ENCODE measurements at regions not wholly inside any gene's neighbourhood (a gene's known extent, or its start where the extent isn't known, plus 50 kb on each side); places are given as distances from the start of the nearest gene placed in this dataset.

DNA sequence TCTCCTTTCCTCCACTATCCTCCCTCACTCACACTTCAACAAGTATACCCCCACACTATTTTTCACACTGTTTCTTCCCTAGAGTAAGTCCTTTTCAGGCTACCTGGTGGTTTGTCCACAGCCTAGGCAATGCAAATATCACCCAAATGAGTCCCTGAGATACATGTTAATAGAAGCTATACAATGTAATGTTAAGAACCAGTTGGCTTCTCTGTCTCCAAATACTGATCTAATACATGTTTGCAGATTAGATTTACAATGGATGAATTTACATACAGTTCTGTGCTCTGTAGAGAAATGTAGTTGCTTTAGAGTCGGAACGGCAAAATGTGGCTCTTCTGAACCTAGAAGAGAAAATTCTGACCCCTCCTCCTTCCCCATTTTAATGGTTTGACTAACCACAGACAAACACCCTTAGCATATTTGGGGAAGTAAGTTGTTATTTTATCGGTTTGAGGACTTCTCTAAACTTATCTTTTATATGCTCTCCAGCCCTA lies 63.6 kb upstream of the MBNL1 start:
- no peak for DNase-seq (ENCODE audit: extremely low read depth, low read depth)
- TF ChIP-seq, protein P1, sequence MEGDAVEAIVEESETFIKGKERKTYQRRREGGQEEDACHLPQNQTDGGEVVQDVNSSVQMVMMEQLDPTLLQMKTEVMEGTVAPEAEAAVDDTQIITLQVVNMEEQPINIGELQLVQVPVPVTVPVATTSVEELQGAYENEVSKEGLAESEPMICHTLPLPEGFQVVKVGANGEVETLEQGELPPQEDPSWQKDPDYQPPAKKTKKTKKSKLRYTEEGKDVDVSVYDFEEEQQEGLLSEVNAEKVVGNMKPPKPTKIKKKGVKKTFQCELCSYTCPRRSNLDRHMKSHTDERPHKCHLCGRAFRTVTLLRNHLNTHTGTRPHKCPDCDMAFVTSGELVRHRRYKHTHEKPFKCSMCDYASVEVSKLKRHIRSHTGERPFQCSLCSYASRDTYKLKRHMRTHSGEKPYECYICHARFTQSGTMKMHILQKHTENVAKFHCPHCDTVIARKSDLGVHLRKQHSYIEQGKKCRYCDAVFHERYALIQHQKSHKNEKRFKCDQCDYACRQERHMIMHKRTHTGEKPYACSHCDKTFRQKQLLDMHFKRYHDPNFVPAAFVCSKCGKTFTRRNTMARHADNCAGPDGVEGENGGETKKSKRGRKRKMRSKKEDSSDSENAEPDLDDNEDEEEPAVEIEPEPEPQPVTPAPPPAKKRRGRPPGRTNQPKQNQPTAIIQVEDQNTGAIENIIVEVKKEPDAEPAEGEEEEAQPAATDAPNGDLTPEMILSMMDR (IDR thresholded peaks at IDR 0.05; ENCODE audit: low read depth, low read length): no peak

DNA sequence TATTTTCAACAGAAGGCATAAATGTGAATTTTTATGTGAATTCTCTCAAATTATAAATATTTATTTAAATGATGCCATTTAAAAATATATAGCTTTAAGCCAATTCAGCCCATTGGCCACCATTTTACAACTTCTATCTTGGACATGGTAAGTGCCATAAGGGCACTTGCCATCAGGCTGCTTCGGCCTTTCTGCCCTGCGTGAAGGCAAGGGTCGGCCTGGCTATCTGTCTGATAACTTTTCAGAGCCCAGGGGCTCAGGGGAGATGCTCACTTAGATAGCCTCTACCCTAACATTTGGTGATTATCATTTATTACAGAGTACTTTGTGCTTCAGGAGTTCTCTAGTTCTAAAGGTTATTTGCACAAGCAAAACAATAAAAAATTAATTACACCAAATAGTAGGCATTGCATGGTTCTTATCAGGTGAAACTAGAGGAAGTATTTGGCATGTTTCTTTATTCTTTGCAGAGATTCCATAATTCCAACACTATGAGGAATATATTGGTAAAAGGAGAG lies 62.4 kb upstream of the MBNL1 start:
- TF ChIP-seq, protein P1 (IDR thresholded peaks at IDR 0.05; ENCODE audit: low read depth, low read length): no peak
- no peak for DNase-seq (ENCODE audit: extremely low read depth, low read depth)

DNA sequence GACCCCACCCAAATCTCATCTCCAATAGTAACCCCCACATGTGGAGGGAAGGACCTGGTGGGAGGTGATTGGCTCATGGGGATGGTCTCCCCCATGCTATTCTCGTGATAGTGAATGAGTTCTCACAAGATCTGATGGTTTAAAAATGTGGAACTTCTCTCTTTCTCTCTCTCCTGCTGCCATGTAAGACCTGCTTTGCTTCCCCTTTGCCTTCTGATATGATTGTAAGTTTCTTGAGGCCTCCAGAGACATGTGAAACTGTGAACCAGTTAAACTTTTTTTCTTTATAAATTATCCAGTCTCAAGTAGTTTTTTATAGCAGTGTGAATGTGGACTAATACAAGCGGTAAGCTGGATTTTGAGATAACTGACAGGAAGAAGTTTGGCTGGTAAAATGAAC lies 60.3 kb upstream of the MBNL1 start:
- DNase-seq (ENCODE audit: extremely low read depth, low read depth): no peak
- TF ChIP-seq, protein P1 (IDR thresholded peaks at IDR 0.05; ENCODE audit: low read depth, low read length): no peak

DNA sequence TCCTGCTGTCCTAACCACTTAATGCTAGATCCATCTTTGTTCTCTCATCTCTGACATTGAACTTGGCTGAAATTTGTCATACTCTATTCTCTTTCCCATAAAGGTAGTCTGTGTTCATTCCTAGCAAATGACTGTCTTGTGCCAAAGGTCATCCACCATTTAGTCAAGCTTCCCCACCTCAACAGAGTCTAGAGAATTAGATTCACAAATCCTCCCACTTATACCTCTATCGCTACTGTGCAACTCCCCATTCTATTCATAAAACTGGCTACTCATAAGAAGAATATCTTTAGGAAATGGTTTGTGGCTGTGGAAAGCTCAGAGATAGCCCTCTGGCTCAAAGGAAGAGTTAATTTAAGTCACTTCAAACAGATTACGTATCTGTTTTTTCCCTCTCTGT lies 59.7 kb upstream of the MBNL1 start:
- DNase-seq (ENCODE audit: extremely low read depth, low read depth): no peak
- TF ChIP-seq, protein P1 (IDR thresholded peaks at IDR 0.05; ENCODE audit: low read depth, low read length): no peak

DNA sequence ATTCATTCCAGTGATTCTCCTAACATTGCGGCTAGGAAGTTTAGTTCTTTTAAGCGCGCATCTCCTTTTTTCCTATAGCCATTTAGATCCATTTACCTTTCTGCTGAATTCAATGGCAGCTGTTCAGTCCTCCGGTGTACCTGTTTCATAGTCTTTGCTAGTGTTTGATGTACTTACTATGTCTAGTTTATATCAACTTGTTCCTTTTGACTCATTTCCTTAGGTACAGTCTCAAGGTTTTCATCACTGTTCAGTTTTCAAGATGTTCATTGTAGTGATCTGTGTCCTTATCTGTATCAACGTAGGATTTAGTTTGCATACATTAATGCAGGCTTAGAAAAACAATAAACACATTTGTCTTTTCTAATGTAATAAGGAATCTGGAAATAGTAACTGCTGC lies 59.0 kb upstream of the MBNL1 start:
- TF ChIP-seq, protein P1 (IDR thresholded peaks at IDR 0.05; ENCODE audit: low read depth, low read length): no peak

DNA sequence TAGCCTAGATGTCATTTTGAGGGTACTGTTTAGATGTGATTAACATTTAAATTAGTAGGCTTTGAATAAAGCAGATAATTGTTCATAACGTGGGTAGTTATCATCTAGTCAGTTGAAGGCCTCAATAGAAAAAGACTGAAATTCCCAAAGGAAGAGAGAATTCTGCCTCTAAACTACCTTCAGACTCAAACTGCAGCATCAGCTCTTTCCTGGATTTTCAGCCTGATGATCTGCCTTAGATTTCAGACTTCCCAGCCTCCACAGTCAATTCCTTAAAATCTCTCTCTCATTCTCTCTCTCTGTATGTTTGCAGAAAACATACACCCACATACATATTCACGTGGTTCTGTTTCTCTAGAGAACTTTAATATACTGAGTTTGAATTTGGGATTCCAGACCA lies 58.0 kb upstream of the MBNL1 start:
- TF ChIP-seq, protein P1 (IDR thresholded peaks at IDR 0.05; ENCODE audit: low read depth, low read length): no peak
- no peak for DNase-seq (ENCODE audit: extremely low read depth, low read depth)

More for the DNA sequence above, 59.0 kb upstream of the MBNL1 start:
- DNase-seq (ENCODE audit: extremely low read depth, low read depth): no peak

DNA sequence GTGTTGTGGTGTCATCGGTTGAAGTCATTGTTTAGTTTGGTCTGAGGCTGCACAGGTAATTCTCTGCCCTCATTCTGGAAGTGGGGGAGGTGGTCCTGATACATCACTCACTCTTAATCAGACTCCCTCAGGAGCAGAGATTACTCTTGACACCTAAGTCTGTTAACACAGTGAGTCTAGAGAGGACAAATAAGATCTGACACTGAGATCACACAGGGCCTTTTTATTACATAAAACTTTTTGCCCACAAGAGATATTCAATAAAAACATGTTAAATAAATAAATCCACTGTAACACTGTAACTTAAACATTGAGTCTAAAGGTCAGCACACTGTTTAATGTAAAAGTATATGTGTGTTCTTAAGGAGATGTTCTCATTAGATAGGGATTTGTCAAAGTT lies 57.1 kb upstream of the MBNL1 start:
- DNase-seq (ENCODE audit: extremely low read depth, low read depth): no peak
- TF ChIP-seq, protein P1 (IDR thresholded peaks at IDR 0.05; ENCODE audit: low read depth, low read length): no peak
